Loucy (cell line): ENCODE measurements at regions not wholly inside any gene's neighbourhood (a gene's known extent, or its start where the extent isn't known, plus 50 kb on each side); places are given as distances from the start of the nearest gene placed in this dataset.

Experiments used
- CTCF ChIP-seq: fragments of 200-600 bp; sonication (generic); conservative IDR thresholded peaks from 2 replicates; pipeline ENCODE4 v1.5.1; 2014; ENCODE audit warnings: mild to moderate bottlenecking, antibody characterized with exemption, low read length
- EZH2phosphoT487 ChIP-seq: fragments of 200-600 bp; IDR thresholded peaks from 2 replicates; pipeline ENCODE4 v1.6.1; 2018; ENCODE audit warnings: antibody characterized with exemption, mild to moderate bottlenecking, moderate library complexity, borderline replicate concordance

- TF ChIP-seq CTCF (no peak), EZH2phosphoT487 (no peak)
These were observed 498.2 kb upstream of the CD180 start for GRCh38 chr5:67694810-67695191.
